ENCODE measurements at regions not wholly inside any gene's neighbourhood (a gene's known extent, or its start where the extent isn't known, plus 50 kb on each side); places are given as distances from the start of the nearest gene placed in this dataset.

DNA sequence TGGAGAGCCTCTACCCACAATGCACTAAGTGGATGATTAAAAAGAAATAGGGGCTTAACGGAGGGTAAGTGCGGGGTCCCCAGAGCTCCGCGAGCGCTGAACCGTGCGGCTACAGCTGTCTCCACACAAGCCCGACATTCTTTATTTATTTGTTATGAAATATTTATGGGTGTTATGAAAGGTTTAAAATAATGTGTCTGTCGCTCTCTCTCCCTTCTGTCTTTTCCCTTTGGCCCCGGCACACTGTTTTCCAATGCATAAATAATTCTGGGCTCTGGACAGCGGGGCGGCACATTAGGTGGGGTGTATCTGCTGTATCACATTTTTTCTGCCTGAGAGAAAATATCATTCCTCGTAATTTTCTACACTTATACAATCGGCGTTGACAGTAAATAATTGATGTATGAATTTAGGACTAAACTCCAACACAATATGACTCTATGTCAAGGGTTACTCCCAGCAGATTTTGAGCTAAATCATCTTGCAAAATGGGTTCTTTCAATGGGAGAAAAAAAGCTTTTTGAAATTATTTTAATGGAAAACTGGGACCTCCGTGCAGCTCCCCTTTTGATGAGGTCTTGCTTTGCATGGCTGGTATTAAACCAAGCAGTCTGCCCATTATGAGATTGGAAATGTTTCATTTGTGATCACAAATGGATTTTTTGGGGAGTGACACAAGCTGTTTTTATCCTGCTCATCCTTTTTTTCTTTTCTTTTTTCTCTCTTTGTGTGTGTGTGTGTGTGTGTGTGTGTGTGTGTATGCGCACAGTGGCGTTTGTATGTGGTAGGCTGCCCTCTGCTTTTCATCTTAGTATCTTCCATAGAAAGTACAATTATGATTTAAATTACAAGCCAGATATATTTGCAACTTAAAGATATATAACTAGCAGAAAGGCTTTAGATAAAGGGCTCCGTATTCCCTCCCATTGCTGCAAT, 370.6 kb upstream of the IRX4 start:
- TF ChIP-seq, protein P1, sequence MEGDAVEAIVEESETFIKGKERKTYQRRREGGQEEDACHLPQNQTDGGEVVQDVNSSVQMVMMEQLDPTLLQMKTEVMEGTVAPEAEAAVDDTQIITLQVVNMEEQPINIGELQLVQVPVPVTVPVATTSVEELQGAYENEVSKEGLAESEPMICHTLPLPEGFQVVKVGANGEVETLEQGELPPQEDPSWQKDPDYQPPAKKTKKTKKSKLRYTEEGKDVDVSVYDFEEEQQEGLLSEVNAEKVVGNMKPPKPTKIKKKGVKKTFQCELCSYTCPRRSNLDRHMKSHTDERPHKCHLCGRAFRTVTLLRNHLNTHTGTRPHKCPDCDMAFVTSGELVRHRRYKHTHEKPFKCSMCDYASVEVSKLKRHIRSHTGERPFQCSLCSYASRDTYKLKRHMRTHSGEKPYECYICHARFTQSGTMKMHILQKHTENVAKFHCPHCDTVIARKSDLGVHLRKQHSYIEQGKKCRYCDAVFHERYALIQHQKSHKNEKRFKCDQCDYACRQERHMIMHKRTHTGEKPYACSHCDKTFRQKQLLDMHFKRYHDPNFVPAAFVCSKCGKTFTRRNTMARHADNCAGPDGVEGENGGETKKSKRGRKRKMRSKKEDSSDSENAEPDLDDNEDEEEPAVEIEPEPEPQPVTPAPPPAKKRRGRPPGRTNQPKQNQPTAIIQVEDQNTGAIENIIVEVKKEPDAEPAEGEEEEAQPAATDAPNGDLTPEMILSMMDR (IDR thresholded peaks at IDR 0.05): no peak
- no peak for TF ChIP-seq POLR2A (IDR thresholded peaks at IDR 0.05)

Measured in ovary (tissue), 3 donors.